Thyroid gland (tissue), 4 donors: ENCODE measurements at regions not wholly inside any gene's neighbourhood (a gene's known extent, or its start where the extent isn't known, plus 50 kb on each side); places are given as distances from the start of the nearest gene placed in this dataset.

Source experiments
- CTCF ChIP-seq, 6 experiments: fragments of 200-600 bp in 3 of 6; fragments of 450-650 bp in 3 of 6; sonication (generic) in 3 of 6; IDR thresholded peaks; one replicate each; pipeline ENCODE4 v1.5.1; 2016 to 2019; ENCODE audit warnings: antibody characterized with exemption in 6 of 6, mild to moderate bottlenecking in 2 of 6, inconsistent platforms in 1 of 6, moderate library complexity in 1 of 6
- POLR2A ChIP-seq, 2 donors: fragments of 450-650 bp; IDR thresholded peaks; one replicate each; pipeline ENCODE4 v1.6.1; 2017; ENCODE audit warnings: antibody characterized with exemption in 2 of 2, mild to moderate bottlenecking in 2 of 2, moderate library complexity in 1 of 2

- TF ChIP-seq CTCF (IDR thresholded peaks at IDR 0.05) (no peak), POLR2A (IDR thresholded peaks at IDR 0.05) (no peak)
Observed at GRCh38 chr4:155009288-155009687, 199.1 kb upstream of the NPY2R start.
